Gastroesophageal sphincter (tissue), 4 donors: ENCODE measurements at regions not wholly inside any gene's neighbourhood (a gene's known extent, or its start where the extent isn't known, plus 50 kb on each side); places are given as distances from the start of the nearest gene placed in this dataset.
"Not testable (repeated sequence)": the region's sequence is repeated elsewhere in the genome, so short reads cannot be mapped to it uniquely, and the experiment has no call there.

ENCODE experiments used
- ATAC-seq: fragments of 150-250 bp; one replicate; pipeline ENCODE4 v1.9.1; 2016; ENCODE audit warnings: mild to moderate bottlenecking, moderate library complexity
- H3K27ac ChIP-seq, 4 donors: fragments of 200-600 bp; sonication (generic) in 3 of 4; 1 replicate in 3 of 4; 2 replicates in 1 of 4; pipeline ENCODE4 v1.5.1; 2016 to 2019
- H3K27me3 ChIP-seq: fragments of 200-600 bp; sonication (generic); one replicate; pipeline ENCODE4 v1.5.1; 2019
- H3K36me3 ChIP-seq, 2 donors: fragments of 200-600 bp; sonication (generic); one replicate each; pipeline ENCODE4 v1.5.1; 2019; ENCODE audit warnings: control low read depth in 1 of 2
- H3K4me1 ChIP-seq, 3 donors: fragments of 200-600 bp; sonication (generic); 1 replicate in 2 of 3; 2 replicates in 1 of 3; pipeline ENCODE4 v1.5.1; 2016 to 2019; ENCODE audit warnings: control low read depth in 2 of 3
- H3K4me3 ChIP-seq, 2 donors: fragments of 200-600 bp; sonication (generic); one replicate each; pipeline ENCODE4 v1.5.1; 2019; ENCODE audit warnings: mild to moderate bottlenecking in 1 of 2, moderate library complexity in 1 of 2
- H3K9me3 ChIP-seq, 3 donors: fragments of 200-600 bp; sonication (generic); one replicate each; pipeline ENCODE4 v1.5.1; 2017 to 2019; ENCODE audit warnings: control low read depth in 2 of 3
- CTCF ChIP-seq, 4 experiments: fragments of 200-600 bp in 2 of 4; fragments of 450-650 bp in 2 of 4; sonication (generic) in 1 of 4; IDR thresholded peaks; one replicate each; pipeline ENCODE4 v1.5.1; 2017 to 2019; ENCODE audit warnings: antibody characterized with exemption in 4 of 4, mild to moderate bottlenecking in 2 of 4, moderate library complexity in 2 of 4
- EP300 ChIP-seq: sonication (generic); formaldehyde crosslinking; IDR thresholded peaks from one replicate; pipeline ENCODE4 v1.6.1; 2017; ENCODE audit warnings: antibody characterized with exemption, mild to moderate bottlenecking
- POLR2A ChIP-seq, 2 donors: fragments of 450-650 bp; IDR thresholded peaks; one replicate each; pipeline ENCODE4 v1.6.1; 2017; ENCODE audit warnings: antibody characterized with exemption in 2 of 2, mild to moderate bottlenecking in 2 of 2, moderate library complexity in 1 of 2
- POLR2AphosphoS5 ChIP-seq: sonication (generic); formaldehyde crosslinking; IDR thresholded peaks from one replicate; pipeline ENCODE4 v1.6.1; 2017; ENCODE audit warnings: antibody characterized with exemption
- WGBS, 2 donors: methylation state at CpG; one replicate each; pipeline ENCODE4 v1.1.5; 2018; ENCODE audit warnings: low coverage in 1 of 2; 5-methylcytosine and 5-hydroxymethylcytosine counted together

GRCh38 chr10:29702273-29703164 is 67.7 kb upstream of the SVIL start:
- H3K27ac ChIP-seq = peak overlapping the region; percentile 44 to 73 (median 59)
- TF ChIP-seq POLR2AphosphoS5 (no peak), CTCF (IDR thresholded peaks at IDR 0.05) (no peak), POLR2A (IDR thresholded peaks at IDR 0.05) (no peak), EP300 (no peak)
- H3K4me3 ChIP-seq = no peak overlapping the region
- H3K36me3 ChIP-seq = no peaks in the 10 kb centered on the region
- no peaks in the 10 kb centered on the region for H3K27me3 ChIP-seq
- WGBS, 2 donors = 17 to 24% methylated on average over 10 of the region's 10 CpGs
- H3K4me1 ChIP-seq = peaks cover 3 to 69% (median 16%) of the 10 kb centered on the region in 3 donors
- H3K9me3 ChIP-seq = no peaks in the 10 kb centered on the region
- ATAC-seq = peak; percentile 53

GRCh38 chr10:29701306-29701705 is 66.5 kb upstream of the SVIL start:
- no peak overlapping the region for H3K27ac ChIP-seq
- TF ChIP-seq CTCF (IDR thresholded peaks at IDR 0.05) = no peak
- TF ChIP-seq POLR2AphosphoS5 = no peak
- TF ChIP-seq EP300 = no peak
- no peak for TF ChIP-seq POLR2A (IDR thresholded peaks at IDR 0.05)
- no peak for ATAC-seq
- WGBS, 2 donors = 81% methylated on average over 1 of the region's 1 CpG; no CpG with 5 or more reads in 1 of the 2 donors
- H3K9me3 ChIP-seq = no peaks in the 10 kb centered on the region
- no peaks in the 10 kb centered on the region for H3K36me3 ChIP-seq
- peaks cover 3 to 74% (median 16%) of the 10 kb centered on the region in 3 donors for H3K4me1 ChIP-seq
- H3K27me3 ChIP-seq = no peaks in the 10 kb centered on the region
- no peak overlapping the region for H3K4me3 ChIP-seq

- Histone ChIP-seq H3K9me3 (no peaks in the 10 kb centered on the region), H3K4me1 (peaks cover 5 to 79% (median 16%) of the 10 kb centered on the region in 3 donors), H3K4me3 (no peak overlapping the region), H3K27ac (peak overlapping the region in 3 of 4 donors; percentile 6 to 43 (median 43)), H3K36me3 (no peaks in the 10 kb centered on the region), H3K27me3 (no peaks in the 10 kb centered on the region)
- 42% methylated on average over 2 of the region's 5 CpGs; no CpG with 5 or more reads in 1 of the 2 donors for whole genome bisulfite sequencing, 2 donors
- TF ChIP-seq EP300 (no peak), POLR2A (IDR thresholded peaks at IDR 0.05) (no peak), CTCF (IDR thresholded peaks at IDR 0.05) (no peak), POLR2AphosphoS5 (no peak)
- peak; percentile 34 for ATAC-seq
These were observed 64.8 kb upstream of the SVIL start for GRCh38 chr10:29699621-29700020.

GRCh38 chr10:29698773-29699490 is 64.2 kb upstream of the SVIL start:
- no peaks in the 10 kb centered on the region for H3K36me3 ChIP-seq
- H3K27me3 ChIP-seq = no peaks in the 10 kb centered on the region
- peaks cover 5 to 79% (median 16%) of the 10 kb centered on the region in 3 donors for H3K4me1 ChIP-seq
- no peak for ATAC-seq
- peak overlapping the region in 1 of 4 donors; percentile 43 for H3K27ac ChIP-seq
- no peaks in the 10 kb centered on the region for H3K9me3 ChIP-seq
- H3K4me3 ChIP-seq = no peak overlapping the region
- TF ChIP-seq POLR2AphosphoS5 = no peak
- no peak for TF ChIP-seq POLR2A (IDR thresholded peaks at IDR 0.05)
- TF ChIP-seq CTCF (IDR thresholded peaks at IDR 0.05) = no peak
- TF ChIP-seq EP300 = no peak
- 81 to 88% methylated on average over 6 to 8 of the region's 8 CpGs for WGBS, 2 donors

GRCh38 chr10:29696581-29696980 is 61.8 kb upstream of the SVIL start:
- H3K4me3 ChIP-seq, H3K9me3 ChIP-seq, ATAC-seq, H3K27me3 ChIP-seq, H3K36me3 ChIP-seq: not testable (repeated sequence)
- WGBS, 2 donors = no CpG with 5 or more reads among the region's 30 CpGs
- Histone ChIP-seq H3K27ac (peak overlapping the region in 3 of 4 donors; percentile 19 to 84 (median 66)), H3K4me1 (peaks cover 9 to 79% (median 16%) of the 10 kb centered on the region in 3 donors)
